HEK293T (cell line): ENCODE measurements at regions not wholly inside any gene's neighbourhood (a gene's known extent, or its start where the extent isn't known, plus 50 kb on each side); places are given as distances from the start of the nearest gene placed in this dataset.

Source experiments
- ARNT ChIP-seq: fragments of 450-650 bp; IDR thresholded peaks from 2 replicates; pipeline ENCODE4 v1.6.1; 2017; ENCODE audit warnings: mild to moderate bottlenecking
- BHLHE40 ChIP-seq: fragments of 450-650 bp; IDR thresholded peaks from 2 replicates; pipeline ENCODE4 v1.6.1; 2016; ENCODE audit warnings: mild to moderate bottlenecking, moderate library complexity, borderline replicate concordance
- ELF4 ChIP-seq: fragments of 450-650 bp; IDR thresholded peaks from 2 replicates; pipeline ENCODE4 v1.6.1; 2017; ENCODE audit warnings: antibody characterized with exemption
- FOXK2 ChIP-seq: fragments of 450-650 bp; IDR thresholded peaks from 2 replicates; pipeline ENCODE4 v1.6.1; 2016; ENCODE audit warnings: mild to moderate bottlenecking
- FOXM1 ChIP-seq: fragments of 450-650 bp; IDR thresholded peaks from 2 replicates; pipeline ENCODE4 v1.6.1; 2017; ENCODE audit warnings: mild to moderate bottlenecking, borderline replicate concordance
- HDGF ChIP-seq: fragments of 450-650 bp; IDR thresholded peaks from 2 replicates; pipeline ENCODE4 v1.6.1; 2017; ENCODE audit warnings: antibody characterized with exemption, borderline replicate concordance
- LEF1 ChIP-seq: fragments of 450-650 bp; IDR thresholded peaks from 2 replicates; pipeline ENCODE4 v1.6.1; 2017; ENCODE audit warnings: mild to moderate bottlenecking, borderline replicate concordance
- NFRKB ChIP-seq: fragments of 450-650 bp; IDR thresholded peaks from 2 replicates; pipeline ENCODE4 v1.6.1; 2016; ENCODE audit warnings: mild to moderate bottlenecking, moderate library complexity
- SP1 ChIP-seq: fragments of 450-650 bp; IDR thresholded peaks from 2 replicates; pipeline ENCODE4 v1.6.1; 2017
- SUZ12 ChIP-seq: fragments of 450-650 bp; IDR thresholded peaks from 2 replicates; pipeline ENCODE4 v1.6.1; 2016; ENCODE audit warnings: mild to moderate bottlenecking
- TARDBP ChIP-seq: fragments of 450-650 bp; IDR thresholded peaks from 2 replicates; pipeline ENCODE4 v1.6.1; 2016
- TF ChIP-seq, protein P1 (sequence below): fragments of 450-650 bp; IDR thresholded peaks from 2 replicates; pipeline ENCODE4 v1.6.1; 2016

DNA sequence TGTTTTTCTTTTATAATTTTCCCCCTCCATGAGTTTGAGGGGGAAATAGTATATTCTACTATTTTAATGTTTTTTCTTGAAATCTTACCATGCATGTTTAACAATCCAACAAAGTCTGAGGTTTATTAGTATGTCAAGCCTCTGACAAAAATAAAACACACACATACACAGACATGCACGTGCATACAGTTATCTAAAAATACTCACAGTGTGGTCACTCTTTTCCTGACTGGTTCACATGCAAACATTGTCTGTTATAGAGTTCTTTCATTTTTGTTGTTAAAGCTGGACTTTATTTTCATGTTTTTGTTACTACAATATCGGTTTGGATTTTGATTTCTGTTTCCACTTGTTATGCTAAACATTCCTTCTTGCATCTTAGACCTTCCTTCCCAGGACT is 236.6 kb downstream of the MFSD1 start:
- TF ChIP-seq NFRKB (no peak), SP1 (no peak), BHLHE40 (no peak), ARNT (no peak), ELF4 (no peak), FOXK2 (no peak), TARDBP (no peak), SUZ12 (no peak), HDGF (no peak), FOXM1 (no peak), LEF1 (no peak)
- TF ChIP-seq, protein P1, sequence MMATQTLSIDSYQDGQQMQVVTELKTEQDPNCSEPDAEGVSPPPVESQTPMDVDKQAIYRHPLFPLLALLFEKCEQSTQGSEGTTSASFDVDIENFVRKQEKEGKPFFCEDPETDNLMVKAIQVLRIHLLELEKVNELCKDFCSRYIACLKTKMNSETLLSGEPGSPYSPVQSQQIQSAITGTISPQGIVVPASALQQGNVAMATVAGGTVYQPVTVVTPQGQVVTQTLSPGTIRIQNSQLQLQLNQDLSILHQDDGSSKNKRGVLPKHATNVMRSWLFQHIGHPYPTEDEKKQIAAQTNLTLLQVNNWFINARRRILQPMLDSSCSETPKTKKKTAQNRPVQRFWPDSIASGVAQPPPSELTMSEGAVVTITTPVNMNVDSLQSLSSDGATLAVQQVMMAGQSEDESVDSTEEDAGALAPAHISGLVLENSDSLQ = no peak
